Caco-2 (cell line): ENCODE measurements at regions not wholly inside any gene's neighbourhood (a gene's known extent, or its start where the extent isn't known, plus 50 kb on each side); places are given as distances from the start of the nearest gene placed in this dataset.
"Not testable (repeated sequence)": the region's sequence is repeated elsewhere in the genome, so short reads cannot be mapped to it uniquely, and the experiment has no call there.

Experiments
- BruUV-seq: library from RNA; stranded (reverse); fragments of 400-500 nt; replicated peaks from 2 replicates; lab custom pipeline; 2021; lab: Mats Ljungman, UMichigan
- CTCF ChIA-PET: fragments of 300-600 bp; sonication (Branson Sonifier 250); formaldehyde crosslinking; loops from one replicate; lab custom pipeline; 2022; ENCODE audit warnings: antibody characterized with exemption; lab: Charles Lee
- POLR2A ChIA-PET: fragments of 300-600 bp; sonication (Branson Sonifier 250); formaldehyde crosslinking; loops from one replicate; lab custom pipeline; 2022; ENCODE audit warnings: antibody characterized with exemption; lab: Charles Lee
- DNase-seq, 2 experiments: peaks; one replicate each; pipeline versions ENCODE4 v3.0.0 to v3.0.0-alpha.2; 2020 to 2022
- H3K27me3 ChIP-seq: replicated peaks from 2 replicates; pipeline ENCODE4 v1.6.0; 2011; ENCODE audit warnings: low read length; ENCODE audit not compliant: control insufficient read depth, insufficient read depth
- H3K36me3 ChIP-seq: 2 replicates; pipeline ENCODE4 v1.5.1; 2011; ENCODE audit warnings: low read length; ENCODE audit not compliant: control insufficient read depth, insufficient read depth
- H3K4me1 ChIP-seq: fragments of 250-450 bp; sonication (Bioruptor Pico); 2 replicates; pipeline ENCODE4 v1.5.1; 2020; ENCODE audit warnings: mild to moderate bottlenecking
- H3K4me3 ChIP-seq: 2 replicates; pipeline ENCODE4 v1.5.1; 2011; ENCODE audit warnings: low read depth, mild to moderate bottlenecking, control low read depth, low read length
- H3K9me3 ChIP-seq: fragments of 250-450 bp; sonication (Bioruptor Pico); 2 replicates; pipeline ENCODE4 v1.5.1; 2020; ENCODE audit warnings: mild to moderate bottlenecking, moderate library complexity
- H3K27ac Mint-ChIP-seq: one replicate; pipeline ENCODE4 v1.8.0; 2022; ENCODE audit warnings: mixed read lengths; ENCODE audit not compliant: unreplicated experiment
- H3K27me3 Mint-ChIP-seq: one replicate; pipeline ENCODE4 v1.8.0; 2022; ENCODE audit warnings: mixed read lengths; ENCODE audit not compliant: insufficient read depth, unreplicated experiment
- H3K36me3 Mint-ChIP-seq: one replicate; pipeline ENCODE4 v1.8.0; 2022; ENCODE audit warnings: mild to moderate bottlenecking, mixed read lengths; ENCODE audit not compliant: insufficient read depth, unreplicated experiment
- H3K4me1 Mint-ChIP-seq: one replicate; pipeline ENCODE4 v1.8.0; 2022; ENCODE audit warnings: low read depth, mixed read lengths; ENCODE audit not compliant: unreplicated experiment
- H3K4me3 Mint-ChIP-seq: one replicate; pipeline ENCODE4 v1.8.0; 2022; ENCODE audit warnings: mild to moderate bottlenecking, moderate library complexity, mixed read lengths; ENCODE audit not compliant: unreplicated experiment
- H3K9me3 Mint-ChIP-seq: one replicate; pipeline ENCODE4 v1.8.0; 2022; ENCODE audit warnings: mixed read lengths; ENCODE audit not compliant: unreplicated experiment
- CTCF ChIP-seq, 2 experiments: fragments of 200-600 bp in 1 of 2; IDR thresholded peaks; 1 replicate in 1 of 2; 2 replicates in 1 of 2; pipeline versions ENCODE4 v1.5.1 to v1.8.0; 2011 to 2022; ENCODE audit warnings: antibody characterized with exemption in 1 of 2, control low read depth in 1 of 2, inconsistent platforms in 1 of 2, low read depth in 1 of 2, low read length in 1 of 2, mild to moderate bottlenecking in 1 of 2, moderate library complexity in 1 of 2; ENCODE audit not compliant: insufficient read depth in 1 of 2, severe bottlenecking in 1 of 2, unreplicated experiment in 1 of 2
- intact Hi-C: fragments of 100-400 bp; cut with micrococcal nuclease; formaldehyde crosslinking; loops from one replicate; pipeline ENCODE4 v1.10.0; 2022; ENCODE audit not compliant: unreplicated experiment

GRCh38 chrX:82412858-82413257 lies 1095.2 kb upstream of the POU3F4 start:
- no peaks in the 10 kb centered on the region for H3K9me3 Mint-ChIP-seq
- DNase-seq, result no peak
- intact Hi-C loops, result no loop called here

GRCh38 chrX:82442281-82442680 lies 1065.8 kb upstream of the POU3F4 start:
- H3K27ac Mint-ChIP-seq, result no peak overlapping the region
- Histone ChIP-seq H3K27me3 (no peaks in the 10 kb centered on the region), H3K4me3 (no peak overlapping the region), H3K36me3 (no peaks in the 10 kb centered on the region), H3K9me3 (no peaks in the 10 kb centered on the region), H3K4me1 (no peaks in the 10 kb centered on the region)
- ChIA-PET CTCF (no interaction called here), POLR2A (no interaction called here)
- H3K9me3 Mint-ChIP-seq, result no peaks in the 10 kb centered on the region
- BruUV-seq, result no TSS peak
- H3K4me3 Mint-ChIP-seq, result no peak overlapping the region
- peaks cover 3% of the 10 kb centered on the region for H3K27me3 Mint-ChIP-seq
- H3K4me1 Mint-ChIP-seq, result no peaks in the 10 kb centered on the region
- no peak for TF ChIP-seq CTCF (IDR thresholded peaks at IDR 0.05; ENCODE audit: insufficient read depth in 1 of 2, low read depth in 1 of 2, low read length in 1 of 2, severe bottlenecking in 1 of 2, unreplicated experiment in 1 of 2)
- no peak for DNase-seq
- H3K36me3 Mint-ChIP-seq, result no peaks in the 10 kb centered on the region
- intact Hi-C loops, result no loop called here

More at GRCh38 chrX:82412858-82413257, 1095.2 kb upstream of the POU3F4 start:
- Histone ChIP-seq H3K4me1 (no peaks in the 10 kb centered on the region), H3K9me3 (no peaks in the 10 kb centered on the region), H3K4me3 (no peak overlapping the region), H3K27me3 (no peaks in the 10 kb centered on the region), H3K36me3 (no peaks in the 10 kb centered on the region)
- Mint-ChIP-seq H3K27me3 (no peaks in the 10 kb centered on the region), H3K4me3 (no peak overlapping the region), H3K4me1 (no peaks in the 10 kb centered on the region), H3K36me3 (no peaks in the 10 kb centered on the region), H3K27ac (no peak overlapping the region)
- BruUV-seq, result no TSS peak
- TF ChIP-seq CTCF (IDR thresholded peaks at IDR 0.05; ENCODE audit: insufficient read depth in 1 of 2, low read depth in 1 of 2, low read length in 1 of 2, severe bottlenecking in 1 of 2, unreplicated experiment in 1 of 2), result no peak
- ChIA-PET POLR2A (no interaction called here), CTCF (no interaction called here)

- CTCF ChIA-PET, result no interaction called here
- H3K4me1 Mint-ChIP-seq, result no peaks in the 10 kb centered on the region
- no peak overlapping the region for H3K4me3 Mint-ChIP-seq
- Histone ChIP-seq H3K9me3 (no peaks in the 10 kb centered on the region), H3K36me3 (no peaks in the 10 kb centered on the region), H3K4me3 (no peak overlapping the region), H3K4me1 (no peaks in the 10 kb centered on the region), H3K27me3 (no peaks in the 10 kb centered on the region)
- no peak for DNase-seq
- no peaks in the 10 kb centered on the region for H3K36me3 Mint-ChIP-seq
- H3K27me3 Mint-ChIP-seq, result no peaks in the 10 kb centered on the region
- no peak for TF ChIP-seq CTCF (IDR thresholded peaks at IDR 0.05; ENCODE audit: insufficient read depth in 1 of 2, low read depth in 1 of 2, low read length in 1 of 2, severe bottlenecking in 1 of 2, unreplicated experiment in 1 of 2)
- no peaks in the 10 kb centered on the region for H3K9me3 Mint-ChIP-seq
- intact Hi-C loops, result no loop called here
- no peak overlapping the region for H3K27ac Mint-ChIP-seq
- POLR2A ChIA-PET, result no interaction called here
- BruUV-seq, result no TSS peak
Observed at GRCh38 chrX:82451725-82452124, 1056.4 kb upstream of the POU3F4 start.

GRCh38 chrX:82455852-82456251 lies 1052.2 kb upstream of the POU3F4 start:
- not testable (repeated sequence) for H3K27ac Mint-ChIP-seq, H3K9me3 Mint-ChIP-seq, H3K9me3 ChIP-seq

More at GRCh38 chrX:82455852-82456251, 1052.2 kb upstream of the POU3F4 start:
- H3K4me3 Mint-ChIP-seq, intact Hi-C loops, H3K36me3 Mint-ChIP-seq, H3K36me3 ChIP-seq, CTCF ChIA-PET, POLR2A ChIA-PET, H3K4me1 Mint-ChIP-seq, H3K27me3 Mint-ChIP-seq, BruUV-seq, H3K4me3 ChIP-seq, H3K27me3 ChIP-seq, H3K4me1 ChIP-seq, DNase-seq: not testable (repeated sequence)
